SK-N-MC (cell line): ENCODE measurements at regions not wholly inside any gene's neighbourhood (a gene's known extent, or its start where the extent isn't known, plus 50 kb on each side); places are given as distances from the start of the nearest gene placed in this dataset.
A peak's percentile ranks its signal among the peaks of the same experiment; 100 is the strongest.
"Not testable (repeated sequence)": the region's sequence is repeated elsewhere in the genome, so short reads cannot be mapped to it uniquely, and the experiment has no call there.

Source experiments
- DNase-seq: peaks from one replicate; pipeline ENCODE4 v3.0.0-alpha.2; 2011; ENCODE audit warnings: low read depth, low spot score
- H3K27ac ChIP-seq: fragments of 200-600 bp; sonication (generic); 2 replicates; pipeline ENCODE4 v1.5.1; 2016; ENCODE audit warnings: mixed run types
- H3K36me3 ChIP-seq: fragments of 200-600 bp; sonication (generic); 2 replicates; pipeline ENCODE4 v1.6.1; 2017; ENCODE audit warnings: antibody characterized with exemption, low read length, mixed read lengths; ENCODE audit not compliant: insufficient read depth
- H3K4me3 ChIP-seq: fragments of 200-600 bp; sonication (generic); 2 replicates; pipeline ENCODE4 v1.5.1; 2016
- H3K9ac ChIP-seq: fragments of 200-600 bp; sonication (generic); 2 replicates; pipeline ENCODE4 v1.8.0; 2017; ENCODE audit warnings: mixed run types, mixed read lengths; ENCODE audit not compliant: insufficient read length
- H3K9me3 ChIP-seq: fragments of 200-600 bp; sonication (generic); 2 replicates; pipeline ENCODE4 v1.6.1; 2017; ENCODE audit warnings: low read depth, mild to moderate bottlenecking, antibody characterized with exemption, low read length, moderate library complexity, mixed read lengths
- EZH2 ChIP-seq: fragments of 200-600 bp; sonication (generic); IDR thresholded peaks from one replicate; pipeline ENCODE4 v1.6.1; 2017; ENCODE audit warnings: antibody characterized with exemption
- FOXP2 ChIP-seq: optimal IDR thresholded peaks from 2 replicates; pipeline ENCODE3; 2011; ENCODE audit warnings: mild to moderate bottlenecking, moderate library complexity; ENCODE audit not compliant: insufficient read depth; ENCODE audit errors: extremely low read length, control extremely low read depth
- POLR2AphosphoS5 ChIP-seq: IDR thresholded peaks from 2 replicates; pipeline ENCODE4 v1.6.1; 2012; ENCODE audit warnings: mild to moderate bottlenecking, low read depth, low read length, borderline replicate concordance

- Histone ChIP-seq H3K4me3 (no peak overlapping the region), H3K36me3 (no peaks in the 10 kb centered on the region), H3K9ac (no peak overlapping the region), H3K9me3 (no peaks in the 10 kb centered on the region), H3K27ac (no peak overlapping the region)
- TF ChIP-seq EZH2 = no peak
- no peak for TF ChIP-seq POLR2AphosphoS5
- TF ChIP-seq FOXP2 = no peak
- DNase-seq = no peak
These were observed 218.8 kb downstream of the OTUD1 start for GRCh38 chr10:23657677-23658076.

GRCh38 chr10:23671866-23672265 lies 233.0 kb downstream of the OTUD1 start:
- not testable (repeated sequence) for DNase-seq, H3K27ac ChIP-seq, H3K9me3 ChIP-seq, H3K9ac ChIP-seq, H3K36me3 ChIP-seq, H3K4me3 ChIP-seq

GRCh38 chr10:23675585-23675984 lies 236.7 kb downstream of the OTUD1 start:
- Histone ChIP-seq H3K9me3 (no peaks in the 10 kb centered on the region), H3K36me3 (no peaks in the 10 kb centered on the region), H3K4me3 (no peak overlapping the region), H3K9ac (no peak overlapping the region), H3K27ac (no peak overlapping the region)
- DNase-seq = no peak
- TF ChIP-seq FOXP2 (no peak), POLR2AphosphoS5 (no peak), EZH2 (no peak)

- Histone ChIP-seq H3K4me3 (no peak overlapping the region), H3K9ac (no peak overlapping the region), H3K9me3 (no peaks in the 10 kb centered on the region), H3K27ac (no peak overlapping the region), H3K36me3 (no peaks in the 10 kb centered on the region)
- TF ChIP-seq EZH2 = no peak
- TF ChIP-seq POLR2AphosphoS5 = no peak
- TF ChIP-seq FOXP2 = no peak
- no peak for DNase-seq
These were observed 237.4 kb downstream of the OTUD1 start for GRCh38 chr10:23676296-23676695.

DNA sequence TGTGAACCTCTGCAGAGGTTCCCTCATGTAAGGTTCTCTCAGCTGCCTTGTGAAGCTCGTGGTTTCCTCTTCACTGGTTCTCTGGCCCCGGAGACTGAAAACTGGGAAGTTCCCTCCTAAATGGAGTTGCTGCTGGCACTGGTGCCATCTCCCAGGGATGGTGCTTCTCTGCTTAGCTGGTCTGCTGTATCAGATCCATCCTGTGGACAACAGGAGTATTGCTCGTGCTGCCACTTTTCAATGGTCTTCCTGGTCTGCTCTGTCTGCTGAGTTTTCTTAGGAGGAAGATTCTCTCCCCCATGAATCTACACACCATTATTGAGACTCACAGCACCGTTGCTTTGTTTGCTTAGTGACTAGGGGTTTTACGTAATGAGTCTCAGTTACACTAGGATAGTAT lies 247.8 kb downstream of the OTUD1 start:
- H3K9me3 ChIP-seq = no peaks in the 10 kb centered on the region
- TF ChIP-seq EZH2 = no peak
- no peak overlapping the region for H3K9ac ChIP-seq
- DNase-seq = no peak
- no peak overlapping the region for H3K4me3 ChIP-seq
- no peaks in the 10 kb centered on the region for H3K36me3 ChIP-seq
- H3K27ac ChIP-seq = no peak overlapping the region

GRCh38 chr10:23692736-23693135 lies 253.9 kb downstream of the OTUD1 start:
- TF ChIP-seq POLR2AphosphoS5 (no peak), EZH2 (no peak), FOXP2 (no peak)
- no peak overlapping the region for H3K27ac ChIP-seq
- H3K4me3 ChIP-seq = peak overlapping the region; percentile 82
- H3K9me3 ChIP-seq = no peaks in the 10 kb centered on the region
- no peak overlapping the region for H3K9ac ChIP-seq
- H3K36me3 ChIP-seq = no peaks in the 10 kb centered on the region
- DNase-seq = no peak

GRCh38 chr10:23693501-23693901 lies 254.6 kb downstream of the OTUD1 start:
- no peak for TF ChIP-seq EZH2
- TF ChIP-seq FOXP2 = no peak
- TF ChIP-seq POLR2AphosphoS5 = no peak
- Histone ChIP-seq H3K9ac (no peak overlapping the region), H3K9me3 (no peaks in the 10 kb centered on the region), H3K27ac (no peak overlapping the region), H3K36me3 (no peaks in the 10 kb centered on the region), H3K4me3 (peak overlapping the region; percentile 82)
- DNase-seq = no peak

- H3K9ac ChIP-seq = no peak overlapping the region
- no peaks in the 10 kb centered on the region for H3K36me3 ChIP-seq
- H3K4me3 ChIP-seq = peak overlapping the region; percentile 82
- no peak overlapping the region for H3K27ac ChIP-seq
- DNase-seq = no peak
- TF ChIP-seq EZH2 (no peak), FOXP2 (no peak), POLR2AphosphoS5 (no peak)
- H3K9me3 ChIP-seq = no peaks in the 10 kb centered on the region
These were observed 255.1 kb downstream of the OTUD1 start for GRCh38 chr10:23693925-23694324.

DNA sequence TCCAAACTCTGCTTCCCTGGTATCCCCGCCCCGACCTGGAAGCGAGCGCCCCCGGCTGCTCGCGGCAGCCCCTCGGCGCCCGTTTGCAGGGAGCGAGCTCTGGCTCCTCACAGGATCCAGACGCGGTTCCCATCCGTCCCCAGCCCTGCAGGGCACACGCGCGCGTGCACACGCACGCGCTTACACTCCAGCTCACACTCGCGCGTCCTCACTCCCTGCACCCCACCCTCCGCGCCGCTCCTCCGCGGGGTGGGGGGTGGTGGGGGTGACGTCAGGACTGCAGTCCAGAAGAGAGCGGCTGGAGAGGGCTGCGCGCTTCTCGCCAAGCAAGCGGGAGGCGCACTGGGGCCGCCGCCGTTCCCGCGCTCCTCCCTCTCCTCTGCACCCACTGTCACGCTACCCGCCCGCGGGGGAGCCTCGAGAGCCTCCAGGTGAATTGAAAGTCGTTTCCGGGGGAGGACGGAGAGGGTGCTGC lies 255.6 kb downstream of the OTUD1 start:
- TF ChIP-seq FOXP2 (no peak), POLR2AphosphoS5 (no peak), EZH2 (no peak)
- Histone ChIP-seq H3K9ac (peak overlapping the region; percentile 32), H3K27ac (no peak overlapping the region), H3K9me3 (no peaks in the 10 kb centered on the region), H3K36me3 (no peaks in the 10 kb centered on the region), H3K4me3 (peak overlapping the region; percentile 82)
- DNase-seq = no peak

DNA sequence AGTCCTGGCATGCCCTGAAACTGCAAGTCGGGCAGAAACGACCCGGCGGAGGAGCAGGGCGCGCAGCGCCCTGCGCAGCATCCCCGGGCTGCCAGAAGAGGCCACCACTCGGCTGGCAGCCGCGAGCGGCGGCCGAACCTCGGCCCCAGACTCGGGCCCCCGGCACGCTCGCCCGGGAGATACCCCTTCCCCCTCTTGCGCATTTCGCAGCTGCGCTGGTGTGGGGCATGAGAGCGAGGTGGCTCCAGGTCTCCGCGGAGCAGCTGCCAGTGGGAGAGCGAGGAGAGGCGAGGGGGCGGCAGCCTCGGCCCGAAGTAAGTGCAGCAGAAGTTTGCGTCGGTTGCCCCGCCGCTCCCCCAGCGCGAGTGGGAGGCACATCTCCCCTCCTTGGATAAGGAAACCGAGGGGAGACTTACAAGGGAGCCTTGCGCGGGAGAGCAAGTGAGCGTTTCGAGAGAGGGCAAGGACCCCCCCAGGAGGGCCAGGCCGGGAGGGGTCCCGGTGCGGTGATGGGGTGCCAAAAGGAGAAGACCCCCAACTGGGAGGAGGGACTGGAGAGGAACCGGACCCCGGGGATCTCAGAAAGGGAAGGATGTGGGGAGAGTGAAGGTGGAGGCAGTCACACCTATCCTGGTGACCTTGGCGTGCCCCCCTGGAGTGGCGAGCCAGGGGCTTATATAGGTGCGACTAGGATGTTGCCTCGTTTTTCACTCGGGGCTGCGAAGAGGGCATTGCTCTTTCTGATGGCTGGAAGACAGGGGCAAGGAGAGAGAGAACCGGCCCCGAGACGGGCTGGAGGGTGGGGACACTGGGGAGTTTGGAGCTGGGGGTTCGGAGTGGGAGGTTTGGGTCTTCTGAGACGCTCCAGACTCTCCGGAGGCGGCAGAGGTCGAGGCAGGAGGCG lies 256.3 kb downstream of the OTUD1 start:
- H3K9ac ChIP-seq = peak overlapping the region; percentile 32
- peak overlapping the region; percentile 82 for H3K4me3 ChIP-seq
- H3K27ac ChIP-seq = no peak overlapping the region
- no peaks in the 10 kb centered on the region for H3K36me3 ChIP-seq
- no peaks in the 10 kb centered on the region for H3K9me3 ChIP-seq
- TF ChIP-seq EZH2 (no peak), POLR2AphosphoS5 (no peak), FOXP2 (no peak)
- no peak for DNase-seq
